Bronchial epithelial cell (primary cell): ENCODE measurements at regions not wholly inside any gene's neighbourhood (a gene's known extent, or its start where the extent isn't known, plus 50 kb on each side); places are given as distances from the start of the nearest gene placed in this dataset.

Experiments
- DNase-seq: peaks from one replicate; pipeline ENCODE4 v3.0.0-alpha.2; 2010; ENCODE audit warnings: low read depth
- FAIRE-seq: peaks from 2 replicates; lab custom pipeline; 2011; peaks lifted over from hg19 to GRCh38; lab: Jason Lieb, UNC
- H3K27me3 ChIP-seq: 2 replicates; pipeline ENCODE4 v1.5.1; 2011; ENCODE audit warnings: low read length; ENCODE audit not compliant: control insufficient read depth, insufficient read depth
- H3K36me3 ChIP-seq: 2 replicates; pipeline ENCODE4 v1.5.1; 2011; ENCODE audit warnings: low read length; ENCODE audit not compliant: control insufficient read depth, insufficient read depth
- H3K4me3 ChIP-seq: 2 replicates; pipeline ENCODE4 v1.5.1; 2011; ENCODE audit warnings: mild to moderate bottlenecking, low read depth, low read length, control low read depth
- TF ChIP-seq, protein P1 (sequence below): IDR thresholded peaks from 2 replicates; pipeline ENCODE4 v1.5.1; 2011; ENCODE audit warnings: mild to moderate bottlenecking, moderate library complexity, low read length, control low read depth, inconsistent platforms; ENCODE audit not compliant: insufficient read depth, severe bottlenecking

DNA sequence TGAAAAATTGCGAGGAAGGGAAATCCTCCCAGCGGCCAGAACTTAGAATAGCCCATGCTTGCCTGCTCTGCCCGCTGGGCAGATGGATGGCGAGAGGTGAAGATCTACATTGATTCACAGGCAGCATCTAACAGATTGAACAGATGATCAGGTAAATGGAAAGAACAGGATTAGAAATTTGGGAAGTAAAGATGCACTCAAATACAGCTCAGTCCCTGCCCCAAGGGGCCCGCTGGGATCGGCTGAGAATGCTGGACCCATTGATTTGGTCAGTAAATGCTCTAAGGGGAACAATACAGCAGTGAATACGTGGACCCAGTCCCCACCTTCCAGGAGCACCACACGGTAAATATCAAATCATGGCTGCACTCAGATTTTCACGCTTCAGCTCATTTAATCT lies 248.2 kb downstream of the MATN1 start:
- FAIRE-seq (no peak), DNase-seq (no peak)
- TF ChIP-seq, protein P1, sequence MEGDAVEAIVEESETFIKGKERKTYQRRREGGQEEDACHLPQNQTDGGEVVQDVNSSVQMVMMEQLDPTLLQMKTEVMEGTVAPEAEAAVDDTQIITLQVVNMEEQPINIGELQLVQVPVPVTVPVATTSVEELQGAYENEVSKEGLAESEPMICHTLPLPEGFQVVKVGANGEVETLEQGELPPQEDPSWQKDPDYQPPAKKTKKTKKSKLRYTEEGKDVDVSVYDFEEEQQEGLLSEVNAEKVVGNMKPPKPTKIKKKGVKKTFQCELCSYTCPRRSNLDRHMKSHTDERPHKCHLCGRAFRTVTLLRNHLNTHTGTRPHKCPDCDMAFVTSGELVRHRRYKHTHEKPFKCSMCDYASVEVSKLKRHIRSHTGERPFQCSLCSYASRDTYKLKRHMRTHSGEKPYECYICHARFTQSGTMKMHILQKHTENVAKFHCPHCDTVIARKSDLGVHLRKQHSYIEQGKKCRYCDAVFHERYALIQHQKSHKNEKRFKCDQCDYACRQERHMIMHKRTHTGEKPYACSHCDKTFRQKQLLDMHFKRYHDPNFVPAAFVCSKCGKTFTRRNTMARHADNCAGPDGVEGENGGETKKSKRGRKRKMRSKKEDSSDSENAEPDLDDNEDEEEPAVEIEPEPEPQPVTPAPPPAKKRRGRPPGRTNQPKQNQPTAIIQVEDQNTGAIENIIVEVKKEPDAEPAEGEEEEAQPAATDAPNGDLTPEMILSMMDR: no peak
- Histone ChIP-seq H3K27me3 (no peaks in the 10 kb centered on the region), H3K4me3 (no peak overlapping the region), H3K36me3 (no peaks in the 10 kb centered on the region)

DNA sequence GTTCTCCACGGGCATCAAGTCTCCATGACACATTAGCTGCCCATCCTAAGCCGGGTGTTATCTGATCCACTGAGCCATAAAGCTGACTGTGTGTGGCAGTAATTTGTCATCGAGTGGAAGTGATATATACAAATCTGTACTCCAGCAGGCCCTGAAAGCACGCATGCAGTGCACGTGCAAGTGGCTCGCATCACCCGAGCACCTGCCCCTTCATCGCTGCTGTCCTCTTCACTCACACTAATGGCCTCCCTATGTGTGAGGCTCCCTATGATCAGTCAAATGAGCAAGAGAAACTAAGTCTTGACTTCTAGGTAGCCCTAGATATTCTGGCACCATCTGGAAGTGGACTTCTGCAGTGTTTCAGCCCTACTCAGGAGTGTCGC lies 248.6 kb downstream of the MATN1 start:
- Histone ChIP-seq H3K4me3 (no peak overlapping the region), H3K36me3 (no peaks in the 10 kb centered on the region), H3K27me3 (no peaks in the 10 kb centered on the region)
- FAIRE-seq: no peak
- DNase-seq: no peak
- TF ChIP-seq, protein P1: no peak

DNA sequence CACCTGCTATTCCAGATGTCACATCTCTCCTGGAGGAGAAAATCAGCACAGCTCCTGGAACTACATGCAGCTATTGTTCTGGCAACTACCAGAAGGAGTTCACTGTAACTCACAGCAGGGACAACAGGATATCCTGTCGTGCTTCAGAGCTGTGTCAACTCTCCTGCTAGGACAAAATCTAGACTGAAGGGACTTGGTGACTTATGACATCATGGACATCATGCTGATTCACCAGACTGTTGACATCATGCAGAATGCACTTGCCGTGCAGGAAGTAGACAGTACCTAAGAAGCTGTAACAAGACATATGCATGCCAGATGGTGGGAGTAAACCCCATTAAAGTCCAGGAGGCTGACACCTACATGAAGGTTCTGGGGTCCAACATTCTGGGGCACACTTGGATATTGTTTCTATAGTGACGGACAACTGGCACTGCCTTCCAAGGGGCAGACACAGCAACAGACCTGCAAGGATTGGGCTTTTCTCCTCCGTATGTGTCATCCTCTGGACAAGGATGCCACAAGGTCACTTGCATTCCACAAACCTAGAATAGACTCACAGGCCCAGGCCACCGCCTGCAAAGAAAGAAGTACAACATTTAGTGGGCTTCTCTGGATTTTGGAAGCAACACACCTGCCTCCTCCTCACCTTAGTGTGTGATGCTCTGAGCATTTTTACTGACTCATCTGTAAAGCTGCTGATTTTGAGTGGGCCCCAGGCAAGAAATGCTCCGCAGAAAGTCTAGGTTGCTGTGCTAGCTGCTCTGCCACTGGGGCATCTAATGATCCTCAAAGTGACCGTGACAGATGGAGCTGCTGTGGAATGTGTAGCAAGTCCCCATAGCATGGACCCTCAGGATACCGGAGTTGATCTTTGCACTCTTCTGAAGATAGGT lies 249.2 kb downstream of the MATN1 start:
- H3K4me3 ChIP-seq: no peak overlapping the region
- DNase-seq (no peak), FAIRE-seq (no peak)
- TF ChIP-seq, protein P1: no peak
- no peaks in the 10 kb centered on the region for H3K27me3 ChIP-seq
- no peaks in the 10 kb centered on the region for H3K36me3 ChIP-seq

DNA sequence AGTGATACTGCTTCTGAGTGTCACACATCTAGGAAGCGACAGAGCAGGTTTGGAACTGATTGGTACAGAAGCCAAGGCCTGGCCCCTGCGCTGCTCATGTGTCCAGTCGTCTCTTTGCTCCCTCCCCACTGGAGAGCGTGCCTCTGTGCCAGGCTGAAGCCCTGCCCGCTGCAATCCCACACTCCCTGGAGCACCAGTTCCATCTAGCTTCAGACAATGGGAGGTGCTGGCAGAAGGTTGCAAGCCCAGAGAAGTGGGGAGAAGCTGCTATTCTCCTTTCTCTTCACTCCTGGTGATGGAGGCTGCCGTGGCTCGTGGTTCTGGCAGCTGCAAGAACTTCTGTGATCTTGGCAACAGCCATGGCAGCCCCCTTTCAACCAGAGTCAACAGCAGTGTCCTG lies 250.9 kb downstream of the MATN1 start:
- DNase-seq (no peak), FAIRE-seq (no peak)
- H3K27me3 ChIP-seq: no peaks in the 10 kb centered on the region
- H3K36me3 ChIP-seq: no peaks in the 10 kb centered on the region
- no peak overlapping the region for H3K4me3 ChIP-seq
- TF ChIP-seq, protein P1: no peak

DNA sequence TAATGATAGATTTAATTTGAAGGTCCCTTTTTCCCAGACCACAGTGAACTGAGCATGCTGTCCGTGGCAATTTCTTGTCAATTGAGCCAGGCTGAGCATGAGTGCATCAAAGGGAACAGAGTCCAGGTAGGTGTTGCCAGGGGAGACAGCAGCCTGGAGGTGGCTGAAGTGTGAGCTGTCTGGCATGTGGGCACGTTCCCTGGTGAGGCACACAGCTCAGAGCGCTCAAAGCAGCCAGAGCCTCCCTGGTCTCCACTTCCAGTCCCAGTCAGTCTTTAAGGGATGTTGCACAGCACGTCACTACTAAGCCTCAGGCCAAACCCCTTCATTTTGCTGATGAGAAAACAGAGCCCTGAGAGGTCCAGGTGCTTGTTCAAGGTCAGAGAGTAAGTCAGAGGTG lies 251.4 kb downstream of the MATN1 start:
- Histone ChIP-seq H3K4me3 (no peak overlapping the region), H3K27me3 (no peaks in the 10 kb centered on the region), H3K36me3 (no peaks in the 10 kb centered on the region)
- DNase-seq: no peak
- TF ChIP-seq, protein P1: no peak
- no peak for FAIRE-seq
